ENCODE measurements at regions not wholly inside any gene's neighbourhood (a gene's known extent, or its start where the extent isn't known, plus 50 kb on each side); places are given as distances from the start of the nearest gene placed in this dataset.

GRCh38 chr22:48369789-48370507 is 1457.7 kb downstream of the BRD1 start:
- no peak for TF ChIP-seq ZFP3 (CRISPR knock-in tag; IDR thresholded peaks at IDR 0.05)
- TF ChIP-seq ZFP30 (CRISPR knock-in tag; IDR thresholded peaks at IDR 0.05), result no peak
- TF ChIP-seq BACH2 (CRISPR knock-in tag; IDR thresholded peaks at IDR 0.05; ENCODE audit: borderline replicate concordance), result no peak
- no peak for TF ChIP-seq CSDC2 (CRISPR knock-in tag; IDR thresholded peaks at IDR 0.05)
- TF ChIP-seq ARNTL (CRISPR knock-in tag; IDR thresholded peaks at IDR 0.05; ENCODE audit: borderline replicate concordance, low read depth), result no peak
- TF ChIP-seq PATZ1 (CRISPR knock-in tag; IDR thresholded peaks at IDR 0.05; ENCODE audit: borderline replicate concordance), result no peak
- no peak for TF ChIP-seq GLIS3 (CRISPR knock-in tag; IDR thresholded peaks at IDR 0.05)
- no peak for TF ChIP-seq CSRNP3 (CRISPR knock-in tag; IDR thresholded peaks at IDR 0.05)
- TF ChIP-seq OSR1 (CRISPR knock-in tag; IDR thresholded peaks at IDR 0.05), result no peak

Data from SK-N-SH treated with all-trans-retinoic acid at 6 μM for 48 hours (cell line).